ENCODE measurements at regions not wholly inside any gene's neighbourhood (a gene's known extent, or its start where the extent isn't known, plus 50 kb on each side); places are given as distances from the start of the nearest gene placed in this dataset.
"Not testable (repeated sequence)": the region's sequence is repeated elsewhere in the genome, so short reads cannot be mapped to it uniquely, and the experiment has no call there.

GRCh38 chr11:47921080-47921555 is 59.2 kb upstream of the PTPRJ start:
- TF ChIP-seq POLR2AphosphoS5 (IDR thresholded peaks at IDR 0.05; ENCODE audit: low read depth); CTCF (conservative IDR thresholded peaks at IDR 0.05; ENCODE audit: low read depth in 2 of 2); EZH2phosphoT487 (IDR thresholded peaks at IDR 0.05; ENCODE audit: unreplicated experiment); EZH2 (IDR thresholded peaks at IDR 0.05; ENCODE audit: low read depth, unreplicated experiment); JUNB (IDR thresholded peaks at IDR 0.05; ENCODE audit: unreplicated experiment); CREB1 (CRISPR knock-in tag; IDR thresholded peaks at IDR 0.05; ENCODE audit: low read depth); NANOG (IDR thresholded peaks at IDR 0.05; ENCODE audit: borderline replicate concordance); ZNF114 (CRISPR knock-in tag; IDR thresholded peaks at IDR 0.05); ZNF331 (CRISPR knock-in tag; IDR thresholded peaks at IDR 0.05; ENCODE audit: low read depth); STAT1 (IDR thresholded peaks at IDR 0.05; ENCODE audit: unreplicated experiment): not testable (repeated sequence)
- TF ChIP-seq, protein P1, sequence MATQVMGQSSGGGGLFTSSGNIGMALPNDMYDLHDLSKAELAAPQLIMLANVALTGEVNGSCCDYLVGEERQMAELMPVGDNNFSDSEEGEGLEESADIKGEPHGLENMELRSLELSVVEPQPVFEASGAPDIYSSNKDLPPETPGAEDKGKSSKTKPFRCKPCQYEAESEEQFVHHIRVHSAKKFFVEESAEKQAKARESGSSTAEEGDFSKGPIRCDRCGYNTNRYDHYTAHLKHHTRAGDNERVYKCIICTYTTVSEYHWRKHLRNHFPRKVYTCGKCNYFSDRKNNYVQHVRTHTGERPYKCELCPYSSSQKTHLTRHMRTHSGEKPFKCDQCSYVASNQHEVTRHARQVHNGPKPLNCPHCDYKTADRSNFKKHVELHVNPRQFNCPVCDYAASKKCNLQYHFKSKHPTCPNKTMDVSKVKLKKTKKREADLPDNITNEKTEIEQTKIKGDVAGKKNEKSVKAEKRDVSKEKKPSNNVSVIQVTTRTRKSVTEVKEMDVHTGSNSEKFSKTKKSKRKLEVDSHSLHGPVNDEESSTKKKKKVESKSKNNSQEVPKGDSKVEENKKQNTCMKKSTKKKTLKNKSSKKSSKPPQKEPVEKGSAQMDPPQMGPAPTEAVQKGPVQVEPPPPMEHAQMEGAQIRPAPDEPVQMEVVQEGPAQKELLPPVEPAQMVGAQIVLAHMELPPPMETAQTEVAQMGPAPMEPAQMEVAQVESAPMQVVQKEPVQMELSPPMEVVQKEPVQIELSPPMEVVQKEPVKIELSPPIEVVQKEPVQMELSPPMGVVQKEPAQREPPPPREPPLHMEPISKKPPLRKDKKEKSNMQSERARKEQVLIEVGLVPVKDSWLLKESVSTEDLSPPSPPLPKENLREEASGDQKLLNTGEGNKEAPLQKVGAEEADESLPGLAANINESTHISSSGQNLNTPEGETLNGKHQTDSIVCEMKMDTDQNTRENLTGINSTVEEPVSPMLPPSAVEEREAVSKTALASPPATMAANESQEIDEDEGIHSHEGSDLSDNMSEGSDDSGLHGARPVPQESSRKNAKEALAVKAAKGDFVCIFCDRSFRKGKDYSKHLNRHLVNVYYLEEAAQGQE (IDR thresholded peaks at IDR 0.05; ENCODE audit: unreplicated experiment) = not testable (repeated sequence)
- TF ChIP-seq, protein P2, sequence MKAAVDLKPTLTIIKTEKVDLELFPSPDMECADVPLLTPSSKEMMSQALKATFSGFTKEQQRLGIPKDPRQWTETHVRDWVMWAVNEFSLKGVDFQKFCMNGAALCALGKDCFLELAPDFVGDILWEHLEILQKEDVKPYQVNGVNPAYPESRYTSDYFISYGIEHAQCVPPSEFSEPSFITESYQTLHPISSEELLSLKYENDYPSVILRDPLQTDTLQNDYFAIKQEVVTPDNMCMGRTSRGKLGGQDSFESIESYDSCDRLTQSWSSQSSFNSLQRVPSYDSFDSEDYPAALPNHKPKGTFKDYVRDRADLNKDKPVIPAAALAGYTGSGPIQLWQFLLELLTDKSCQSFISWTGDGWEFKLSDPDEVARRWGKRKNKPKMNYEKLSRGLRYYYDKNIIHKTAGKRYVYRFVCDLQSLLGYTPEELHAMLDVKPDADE (IDR thresholded peaks at IDR 0.05) = not testable (repeated sequence)
